Bronchial epithelial cell (primary cell): ENCODE measurements at regions not wholly inside any gene's neighbourhood (a gene's known extent, or its start where the extent isn't known, plus 50 kb on each side); places are given as distances from the start of the nearest gene placed in this dataset.
"Not testable (repeated sequence)": the region's sequence is repeated elsewhere in the genome, so short reads cannot be mapped to it uniquely, and the experiment has no call there.

ENCODE experiments used
- DNase-seq: peaks from one replicate; pipeline ENCODE4 v3.0.0-alpha.2; 2010; ENCODE audit warnings: low read depth
- FAIRE-seq: peaks from 2 replicates; lab custom pipeline; 2011; peaks lifted over from hg19 to GRCh38; lab: Jason Lieb, UNC
- H3K27me3 ChIP-seq: 2 replicates; pipeline ENCODE4 v1.5.1; 2011; ENCODE audit warnings: low read length; ENCODE audit not compliant: control insufficient read depth, insufficient read depth
- H3K36me3 ChIP-seq: 2 replicates; pipeline ENCODE4 v1.5.1; 2011; ENCODE audit warnings: low read length; ENCODE audit not compliant: control insufficient read depth, insufficient read depth
- H3K4me3 ChIP-seq: 2 replicates; pipeline ENCODE4 v1.5.1; 2011; ENCODE audit warnings: mild to moderate bottlenecking, low read depth, low read length, control low read depth
- CTCF ChIP-seq: IDR thresholded peaks from 2 replicates; pipeline ENCODE4 v1.5.1; 2011; ENCODE audit warnings: mild to moderate bottlenecking, moderate library complexity, low read length, control low read depth, inconsistent platforms; ENCODE audit not compliant: insufficient read depth, severe bottlenecking

- DNase-seq: peak; percentile 25
- FAIRE-seq: no peak
- Histone ChIP-seq H3K36me3 (no peaks in the 10 kb centered on the region), H3K27me3 (no peaks in the 10 kb centered on the region), H3K4me3 (no peak overlapping the region)
- TF ChIP-seq CTCF: no peak
Observed at GRCh38 chr20:48035961-48036731, 250.9 kb upstream of the SULF2 start.

GRCh38 chr20:48034751-48035150 is 249.5 kb upstream of the SULF2 start:
- DNase-seq (no peak), FAIRE-seq (no peak)
- Histone ChIP-seq H3K27me3 (no peaks in the 10 kb centered on the region), H3K36me3 (no peaks in the 10 kb centered on the region), H3K4me3 (no peak overlapping the region)
- no peak for TF ChIP-seq CTCF

GRCh38 chr20:48033005-48033404 is 247.7 kb upstream of the SULF2 start:
- not testable (repeated sequence) for FAIRE-seq

GRCh38 chr20:48031122-48031521 is 245.8 kb upstream of the SULF2 start:
- Histone ChIP-seq H3K36me3 (no peaks in the 10 kb centered on the region), H3K4me3 (no peak overlapping the region), H3K27me3 (no peaks in the 10 kb centered on the region)
- TF ChIP-seq CTCF: no peak
- no peak for FAIRE-seq
- DNase-seq: no peak

More at GRCh38 chr20:48033005-48033404, 247.7 kb upstream of the SULF2 start:
- H3K36me3 ChIP-seq, H3K27me3 ChIP-seq, DNase-seq, H3K4me3 ChIP-seq: not testable (repeated sequence)

DNA sequence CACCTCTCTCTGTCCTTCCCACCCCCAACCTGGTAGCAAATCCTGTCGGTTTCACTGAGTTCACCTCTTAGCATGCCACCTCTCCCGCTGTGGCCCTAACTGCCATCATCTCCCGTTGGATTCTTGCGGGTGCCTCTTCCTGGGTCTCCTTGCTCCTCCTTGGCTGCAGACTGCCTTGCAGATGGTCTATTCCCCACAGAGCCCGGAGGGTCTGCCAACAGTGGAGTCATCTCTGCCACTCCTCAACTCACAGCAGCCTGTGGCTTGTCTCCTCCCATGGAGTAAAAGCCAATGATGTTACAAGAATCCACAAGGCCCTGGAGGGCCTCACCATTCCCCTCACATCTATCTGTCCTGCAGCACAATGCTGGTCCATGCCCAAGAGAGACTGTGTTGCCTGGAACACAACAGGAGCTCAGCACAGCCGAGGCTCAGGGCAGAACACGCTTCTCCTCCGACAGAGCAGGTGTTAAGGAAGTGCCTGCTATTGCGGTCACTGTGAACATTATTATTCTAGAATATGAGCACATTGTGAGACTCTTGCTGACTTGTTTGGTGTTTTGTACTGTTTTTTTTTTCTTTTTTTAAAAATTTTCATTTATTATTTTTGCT is 241.8 kb upstream of the SULF2 start:
- Histone ChIP-seq H3K4me3 (no peak overlapping the region), H3K36me3 (no peaks in the 10 kb centered on the region), H3K27me3 (no peaks in the 10 kb centered on the region)
- no peak for FAIRE-seq
- no peak for DNase-seq
- TF ChIP-seq CTCF: no peak

- no peaks in the 10 kb centered on the region for H3K27me3 ChIP-seq
- no peak for FAIRE-seq
- H3K36me3 ChIP-seq: no peaks in the 10 kb centered on the region
- H3K4me3 ChIP-seq: no peak overlapping the region
- no peak for DNase-seq
- TF ChIP-seq CTCF: no peak
Observed at GRCh38 chr20:48025661-48026060, 240.4 kb upstream of the SULF2 start.
